D721Med (cell line): ENCODE measurements at regions not wholly inside any gene's neighbourhood (a gene's known extent, or its start where the extent isn't known, plus 50 kb on each side); places are given as distances from the start of the nearest gene placed in this dataset.

Experiments used
- DNase-seq: peaks from one replicate; pipeline ENCODE4 v3.0.0; 2011; ENCODE audit warnings: low spot score; ENCODE audit not compliant: insufficient read length
- FAIRE-seq: peaks from 2 replicates; lab custom pipeline; 2011; peaks lifted over from hg19 to GRCh38; lab: Jason Lieb, UNC
- TF ChIP-seq, protein P1 (sequence below): IDR thresholded peaks from 2 replicates; pipeline ENCODE4 v1.5.1; 2012; ENCODE audit warnings: mild to moderate bottlenecking, control low read depth; ENCODE audit not compliant: insufficient read depth; ENCODE audit errors: missing control alignments

DNA sequence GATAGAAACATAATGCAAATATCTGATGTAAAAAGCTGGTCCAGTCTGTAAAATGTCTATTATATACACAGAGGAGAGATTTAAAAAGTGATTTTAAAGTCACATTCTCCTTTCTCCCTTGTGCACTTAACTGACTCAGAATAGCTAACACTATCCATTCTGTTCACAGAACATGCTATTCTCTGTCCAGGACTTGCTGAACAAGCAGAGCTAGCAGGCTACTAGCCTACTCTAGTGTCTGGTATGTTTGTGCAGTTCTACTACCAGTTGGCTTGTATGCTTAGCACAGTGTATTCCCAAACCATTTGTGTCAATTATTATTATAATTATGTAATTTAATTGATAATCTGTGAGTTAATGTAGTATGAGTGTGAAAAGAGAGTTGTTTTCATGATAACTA, 161.7 kb upstream of the NUDT12 start:
- TF ChIP-seq, protein P1, sequence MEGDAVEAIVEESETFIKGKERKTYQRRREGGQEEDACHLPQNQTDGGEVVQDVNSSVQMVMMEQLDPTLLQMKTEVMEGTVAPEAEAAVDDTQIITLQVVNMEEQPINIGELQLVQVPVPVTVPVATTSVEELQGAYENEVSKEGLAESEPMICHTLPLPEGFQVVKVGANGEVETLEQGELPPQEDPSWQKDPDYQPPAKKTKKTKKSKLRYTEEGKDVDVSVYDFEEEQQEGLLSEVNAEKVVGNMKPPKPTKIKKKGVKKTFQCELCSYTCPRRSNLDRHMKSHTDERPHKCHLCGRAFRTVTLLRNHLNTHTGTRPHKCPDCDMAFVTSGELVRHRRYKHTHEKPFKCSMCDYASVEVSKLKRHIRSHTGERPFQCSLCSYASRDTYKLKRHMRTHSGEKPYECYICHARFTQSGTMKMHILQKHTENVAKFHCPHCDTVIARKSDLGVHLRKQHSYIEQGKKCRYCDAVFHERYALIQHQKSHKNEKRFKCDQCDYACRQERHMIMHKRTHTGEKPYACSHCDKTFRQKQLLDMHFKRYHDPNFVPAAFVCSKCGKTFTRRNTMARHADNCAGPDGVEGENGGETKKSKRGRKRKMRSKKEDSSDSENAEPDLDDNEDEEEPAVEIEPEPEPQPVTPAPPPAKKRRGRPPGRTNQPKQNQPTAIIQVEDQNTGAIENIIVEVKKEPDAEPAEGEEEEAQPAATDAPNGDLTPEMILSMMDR = no peak
- FAIRE-seq (no peak), DNase-seq (no peak)

DNA sequence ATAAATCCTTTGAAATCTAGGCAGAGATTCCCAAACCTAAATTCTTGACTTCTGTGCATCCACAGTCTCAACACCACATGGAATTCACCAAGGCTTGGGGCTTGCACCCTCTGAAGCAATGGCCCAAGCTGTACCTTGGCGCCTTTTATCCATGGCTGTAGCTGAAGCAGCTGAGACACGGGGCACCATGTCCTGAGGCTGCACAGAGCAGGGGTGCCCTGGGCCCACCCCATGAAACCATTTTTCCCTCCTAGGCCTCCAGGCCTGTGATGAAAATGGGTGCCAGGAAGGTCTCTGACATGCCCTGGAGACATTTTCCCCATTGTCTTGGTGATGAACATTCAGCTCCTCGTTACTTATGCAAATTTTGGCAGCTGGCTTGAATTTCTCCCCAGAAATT, 158.6 kb upstream of the NUDT12 start:
- FAIRE-seq = no peak
- TF ChIP-seq, protein P1 = no peak
- DNase-seq = no peak

DNA sequence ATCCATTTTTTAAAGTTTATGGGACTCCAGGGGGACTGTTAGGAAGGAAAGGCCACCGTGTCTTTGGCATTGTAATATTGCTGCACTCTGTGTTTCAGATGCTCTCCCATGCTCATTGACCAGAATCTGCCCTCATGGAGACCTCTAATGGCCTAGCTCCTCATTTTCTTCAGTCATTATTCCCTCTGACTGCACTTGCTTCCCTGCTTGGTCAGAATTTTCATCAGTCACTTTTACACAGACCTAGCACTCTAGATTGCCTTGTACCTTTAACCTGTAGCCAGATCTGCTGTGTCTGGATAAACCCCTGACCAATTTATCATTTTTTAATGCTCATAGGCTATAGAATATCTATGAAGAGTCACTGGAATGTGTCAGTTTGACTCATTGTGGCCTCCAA, 155.5 kb upstream of the NUDT12 start:
- TF ChIP-seq, protein P1 = no peak
- DNase-seq (no peak), FAIRE-seq (no peak)

DNA sequence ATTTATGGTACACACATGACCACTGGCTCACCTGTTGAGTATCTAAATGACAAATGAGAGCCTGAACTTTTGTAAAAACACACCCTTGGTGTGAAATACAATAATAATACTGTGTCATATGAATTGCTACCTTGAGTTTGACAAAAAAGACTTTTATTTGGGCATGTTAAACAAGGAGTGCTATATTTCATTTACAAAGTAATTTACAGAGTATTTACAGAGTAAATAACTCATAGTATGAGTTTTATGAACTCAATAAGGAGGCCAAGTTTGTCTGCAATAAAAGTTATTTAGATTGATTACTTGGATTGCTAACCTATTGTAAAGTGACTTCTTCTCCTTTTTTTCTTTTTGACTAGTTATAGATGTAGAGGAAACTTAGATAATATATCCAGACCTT, 146.0 kb upstream of the NUDT12 start:
- TF ChIP-seq, protein P1 = no peak
- no peak for FAIRE-seq
- DNase-seq = no peak

DNA sequence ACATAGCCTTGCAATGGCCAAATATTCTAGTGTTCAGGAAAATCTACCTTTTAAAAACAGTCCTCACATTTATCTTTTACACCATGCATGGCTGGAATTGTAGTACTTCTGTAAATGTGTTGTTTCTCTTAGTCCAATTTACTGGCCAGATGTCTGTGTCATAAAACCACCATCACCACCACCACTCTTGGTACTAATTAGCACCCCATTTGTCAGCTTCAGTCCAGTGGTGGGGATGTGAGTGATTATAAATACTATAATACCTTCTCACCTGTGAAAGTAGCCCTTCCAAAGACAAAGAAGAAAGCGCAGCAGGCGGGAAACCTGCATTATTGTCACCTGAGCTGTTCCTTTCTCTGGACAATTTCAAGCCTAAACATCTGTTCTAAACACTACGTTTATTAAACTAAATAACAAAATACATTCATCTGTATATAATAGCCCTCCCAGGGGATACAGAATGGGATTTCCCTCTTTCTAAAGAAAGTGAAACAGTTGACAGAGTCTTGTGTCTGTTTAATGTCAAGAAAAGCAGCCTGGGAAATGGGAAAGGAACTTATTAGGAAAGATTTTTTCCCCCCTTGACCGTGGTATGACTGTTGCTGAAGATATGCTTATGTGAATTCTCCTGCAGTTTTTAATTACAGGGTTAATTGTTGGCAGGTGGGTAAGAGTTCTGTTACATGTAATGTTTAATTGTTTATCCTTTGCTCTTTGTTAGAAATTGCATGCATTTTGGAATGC, 144.5 kb upstream of the NUDT12 start:
- DNase-seq = no peak

DNA sequence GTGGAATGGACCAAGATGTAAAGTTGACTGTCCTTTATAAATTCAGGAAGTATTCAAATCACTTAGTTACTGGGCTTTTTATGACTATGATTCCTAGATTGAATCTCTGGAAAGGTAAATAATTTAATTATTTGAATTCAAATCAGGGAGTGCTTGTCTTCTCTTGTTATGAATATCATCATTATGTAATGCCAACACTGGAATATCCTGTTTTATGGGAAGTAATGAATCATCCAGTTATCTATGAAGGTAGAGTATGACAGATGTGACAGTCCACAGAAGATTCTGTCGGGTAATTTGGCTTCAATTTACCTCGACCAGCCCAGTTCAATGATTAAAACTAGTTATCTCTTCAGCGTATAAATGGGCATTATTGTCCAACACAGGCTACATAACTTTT, 141.0 kb upstream of the NUDT12 start:
- TF ChIP-seq, protein P1 = no peak
- no peak for FAIRE-seq

More for the DNA sequence above, 144.5 kb upstream of the NUDT12 start:
- no peak for FAIRE-seq
- TF ChIP-seq, protein P1 = no peak

DNA sequence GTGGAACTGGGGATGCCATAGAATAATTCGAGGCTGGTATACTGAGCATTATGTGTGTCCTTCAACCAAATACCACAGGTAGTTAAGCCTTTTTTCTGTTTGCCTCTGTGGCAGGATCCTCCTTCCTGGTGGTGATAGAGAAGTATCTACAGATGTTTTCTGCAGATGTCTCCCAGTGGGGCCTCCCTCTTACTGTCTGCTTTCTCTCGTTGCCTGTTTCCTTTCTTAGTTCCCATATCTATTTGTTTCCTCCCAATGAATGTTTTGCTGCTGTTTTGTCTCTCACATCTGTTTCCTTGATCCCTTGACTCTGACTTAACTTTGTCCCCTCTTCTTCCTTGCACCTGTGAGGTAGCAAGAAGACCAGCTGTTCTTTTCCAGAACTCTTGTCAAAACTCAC, 130.9 kb upstream of the NUDT12 start:
- DNase-seq (no peak), FAIRE-seq (no peak)
- TF ChIP-seq, protein P1 = no peak

More for the DNA sequence above, 141.0 kb upstream of the NUDT12 start:
- no peak for DNase-seq
